ENCODE measurements at regions not wholly inside any gene's neighbourhood (a gene's known extent, or its start where the extent isn't known, plus 50 kb on each side); places are given as distances from the start of the nearest gene placed in this dataset.
"Not testable (repeated sequence)": the region's sequence is repeated elsewhere in the genome, so short reads cannot be mapped to it uniquely, and the experiment has no call there.

DNA sequence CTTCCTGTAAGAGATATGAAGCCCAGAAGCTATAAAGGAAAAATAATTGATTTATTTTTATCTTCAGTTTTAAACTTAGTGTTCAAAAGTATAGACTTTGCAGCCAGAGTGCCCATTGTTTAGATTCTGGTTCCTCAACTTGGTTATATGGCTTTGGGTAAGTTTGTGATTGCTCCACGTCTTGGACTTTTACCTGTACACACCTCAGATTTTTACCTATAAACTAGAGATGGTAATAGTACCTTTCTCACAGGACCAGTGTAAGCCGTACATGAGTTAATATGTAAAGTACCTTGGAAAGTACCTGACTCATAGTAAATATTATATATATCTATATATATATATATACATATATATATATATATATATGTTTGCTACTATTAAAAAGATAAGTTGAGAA is 283.8 kb downstream of the RAP2B start:
- DNase-seq, result no peak

DNA sequence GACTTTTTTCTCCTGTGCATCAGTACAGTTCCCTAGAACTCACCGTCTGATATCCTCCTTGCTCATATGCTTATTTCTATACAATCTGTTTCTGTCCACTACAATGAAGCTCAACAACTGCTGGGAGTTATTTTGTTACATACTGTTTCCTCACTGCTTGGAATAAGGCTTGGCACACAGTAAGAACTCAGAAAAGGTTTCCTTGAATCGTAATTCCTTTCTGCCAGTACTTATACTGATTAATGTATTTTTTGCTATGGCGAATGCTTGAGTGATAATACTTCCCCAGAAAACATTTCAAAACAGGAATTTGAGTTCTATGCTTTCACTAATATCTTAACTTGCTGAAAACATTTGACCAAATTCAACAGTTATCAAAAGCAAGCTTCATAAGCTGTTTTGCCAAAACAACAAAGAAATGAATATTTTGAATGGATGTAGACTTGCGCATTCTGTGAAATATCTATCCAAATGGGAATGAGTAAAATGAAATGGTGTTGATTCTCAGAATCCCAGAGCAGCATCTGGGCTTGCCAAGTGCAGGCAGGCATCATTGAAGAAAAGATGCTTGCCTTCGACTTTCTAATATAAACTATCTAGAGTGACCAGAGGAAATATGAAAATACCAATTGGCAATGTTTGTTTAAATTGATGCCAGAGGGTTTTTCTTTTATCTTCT is 286.3 kb downstream of the RAP2B start:
- DNase-seq, result no peak

DNA sequence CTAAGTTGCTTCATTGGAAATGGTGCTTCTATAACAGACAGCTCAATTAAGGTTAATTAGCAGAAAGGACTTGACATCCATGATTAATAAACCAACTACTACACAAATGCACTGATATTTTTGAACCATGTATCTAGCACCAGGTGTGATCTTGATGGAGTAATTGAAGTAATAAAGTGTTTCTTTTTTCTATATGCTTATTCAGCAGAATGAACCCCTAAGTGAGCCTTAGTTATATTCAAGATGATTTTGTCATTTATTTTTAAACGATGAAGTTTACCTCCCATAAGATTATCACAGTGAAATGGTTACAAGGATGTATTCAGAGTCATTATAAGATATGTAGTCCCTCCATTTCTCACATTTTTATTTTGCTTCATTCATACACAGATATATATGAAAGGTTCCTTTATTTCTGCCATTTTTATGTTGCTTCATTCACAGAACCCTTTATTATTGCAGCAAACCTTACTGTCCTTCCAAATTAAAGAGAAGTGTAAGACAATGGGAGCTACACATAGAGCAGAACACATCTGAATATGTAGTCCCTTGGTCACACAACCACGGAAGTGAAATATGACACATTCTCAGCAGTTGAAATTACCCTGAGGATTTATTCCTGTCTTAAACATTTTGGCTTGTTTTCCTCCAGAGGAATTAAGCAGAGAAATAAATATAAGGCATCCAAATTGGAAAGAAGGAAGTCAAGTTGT is 295.0 kb downstream of the RAP2B start:
- no peak for DNase-seq

GRCh38 chr3:153458881-153459280 is 296.9 kb downstream of the RAP2B start:
- no peak for DNase-seq

DNA sequence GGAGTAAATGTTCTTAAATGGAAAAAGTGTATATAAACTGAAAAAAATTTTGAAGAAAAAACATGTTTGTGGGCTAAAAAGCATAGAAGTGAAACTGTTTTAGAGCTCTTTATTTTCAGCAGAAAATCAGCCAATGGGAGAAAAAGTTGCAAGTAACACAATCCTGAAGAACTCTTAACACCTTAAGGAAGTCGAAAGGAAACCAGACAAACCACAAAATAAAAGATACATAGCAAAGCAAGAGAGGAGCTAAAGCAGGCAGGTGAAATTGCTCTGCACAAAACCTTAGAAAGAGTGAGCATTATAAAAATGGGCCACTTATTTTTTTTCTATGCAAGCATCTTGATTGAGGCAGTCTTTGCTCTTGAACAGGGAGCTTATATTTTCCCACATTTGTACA is 300.5 kb downstream of the RAP2B start:
- no peak for DNase-seq

DNA sequence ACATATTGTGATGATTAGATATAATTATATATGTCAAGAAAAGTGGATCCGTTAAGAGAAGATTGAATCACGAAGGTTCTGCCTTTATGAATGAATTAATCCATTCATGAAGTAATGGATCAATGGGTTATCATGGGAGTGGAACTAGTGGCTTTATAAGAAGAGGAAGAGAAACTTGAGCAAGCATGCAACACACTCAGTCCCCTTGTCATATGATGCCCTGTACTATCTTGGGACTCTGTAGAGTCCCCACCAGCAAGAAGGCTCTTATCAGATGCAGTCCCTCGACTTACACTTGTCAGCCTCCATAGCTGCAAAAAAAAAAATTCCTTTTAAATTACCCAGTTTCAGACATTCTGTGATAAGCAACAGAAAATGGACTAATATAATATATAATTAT is 301.9 kb downstream of the RAP2B start:
- no peak for DNase-seq

- no peak for DNase-seq
Observed at GRCh38 chr3:153469162-153469561, 307.1 kb downstream of the RAP2B start.

DNA sequence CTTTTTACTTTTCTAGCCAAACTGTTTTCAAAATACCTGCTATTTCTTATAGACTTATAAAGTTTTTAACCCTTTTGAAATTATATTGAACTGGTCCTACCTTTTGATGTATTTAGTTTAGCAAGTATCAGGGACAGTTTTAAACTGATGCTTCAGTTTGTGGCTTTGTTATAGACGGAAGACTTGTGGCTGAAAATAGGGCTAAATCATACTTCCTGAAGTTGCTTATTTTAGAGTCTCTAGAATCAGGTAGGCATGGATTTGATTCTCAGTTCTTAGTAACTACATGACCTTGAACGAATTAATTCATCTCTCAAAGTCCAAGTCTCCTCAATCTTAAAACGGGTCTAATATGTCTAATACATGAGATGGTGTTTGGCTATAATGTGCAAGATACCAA is 322.8 kb downstream of the RAP2B start:
- DNase-seq, result no peak

GRCh38 chr3:153495422-153495821 is 333.4 kb downstream of the RAP2B start:
- DNase-seq, result no peak

DNA sequence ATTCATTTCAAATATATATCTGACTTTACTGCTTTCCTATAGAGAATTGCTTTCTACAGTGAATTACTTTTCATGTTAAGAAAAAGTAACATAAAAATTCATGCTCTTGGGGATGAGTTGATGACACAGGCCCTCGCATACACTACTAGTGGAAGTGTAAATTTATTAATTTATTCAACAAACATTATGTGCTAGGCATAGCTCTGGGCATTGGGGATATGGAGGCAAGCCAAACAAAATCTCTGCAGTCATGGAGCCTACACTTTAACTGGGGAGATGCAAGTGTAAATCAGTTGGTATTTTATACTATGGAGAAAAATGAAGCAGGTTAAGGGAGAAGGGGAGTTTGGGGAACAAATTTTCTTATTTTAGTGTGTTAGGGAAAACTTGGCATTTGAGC is 340.7 kb downstream of the RAP2B start:
- DNase-seq, result no peak

DNA sequence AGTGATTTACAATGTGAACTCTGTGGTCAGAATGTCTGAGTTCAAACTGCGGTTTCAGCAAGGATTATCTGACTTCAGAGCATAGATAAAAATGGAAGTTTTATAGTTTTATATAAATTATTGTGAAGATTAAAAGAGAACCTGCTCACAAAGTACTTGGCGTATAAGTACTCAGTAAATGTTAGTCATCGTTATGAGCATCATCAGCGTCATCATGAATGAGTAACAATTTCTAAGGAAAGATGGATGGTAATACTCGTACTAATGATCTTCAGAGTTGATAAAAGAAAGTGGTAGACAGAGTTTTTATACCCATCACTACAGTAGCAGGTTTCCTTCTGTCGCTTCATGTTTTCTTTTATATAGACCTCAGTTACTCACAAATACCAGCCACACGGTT is 341.8 kb downstream of the RAP2B start:
- DNase-seq, result no peak

DNA sequence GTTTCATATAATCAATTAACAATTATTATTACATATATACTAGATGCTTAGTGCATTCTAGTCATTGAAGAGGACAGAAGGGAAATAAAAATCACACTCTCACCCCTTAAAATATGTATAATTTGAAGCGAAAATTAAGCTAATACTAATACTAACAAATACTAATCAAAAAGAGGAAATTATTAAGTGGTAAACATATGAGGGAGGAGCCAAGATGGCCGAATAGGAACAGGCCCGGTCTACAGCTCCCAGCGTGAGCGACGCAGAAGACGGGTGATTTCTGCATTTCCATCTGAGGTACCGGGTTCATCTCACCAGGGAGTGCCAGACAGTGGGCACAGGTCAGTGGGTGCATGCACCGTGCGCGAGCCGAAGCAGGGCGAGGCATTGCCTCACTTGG is 344.2 kb downstream of the RAP2B start:
- DNase-seq, result not testable (repeated sequence)

- not testable (repeated sequence) for DNase-seq
Observed at GRCh38 chr3:153506686-153507085, 344.7 kb downstream of the RAP2B start.

DNA sequence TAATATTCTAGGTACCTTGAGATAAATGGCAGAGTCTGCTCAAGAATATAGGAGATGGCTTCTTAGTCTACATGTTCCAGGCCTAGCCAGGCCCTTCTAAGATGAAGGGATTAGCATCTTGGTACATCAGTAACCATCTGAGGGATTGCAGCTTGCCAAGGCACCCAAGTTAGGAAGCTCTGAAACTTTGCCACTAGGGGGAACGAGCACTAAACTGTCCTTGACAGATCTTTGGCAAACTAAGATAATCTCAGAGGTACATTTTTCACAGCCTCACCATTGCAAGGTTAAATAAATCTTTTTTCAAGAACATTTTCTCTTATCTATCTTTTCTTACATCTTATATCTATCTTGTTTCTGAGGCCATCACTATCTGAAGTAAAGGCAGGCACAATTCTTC is 351.2 kb downstream of the RAP2B start:
- peak in 1 of 2 donors; percentile 2 for DNase-seq

- DNase-seq, result no peak
Observed at GRCh38 chr3:153528473-153528872, 366.4 kb downstream of the RAP2B start.

- DNase-seq, result no peak
Observed at GRCh38 chr3:153539263-153539662, 377.2 kb downstream of the RAP2B start.

- no peak for DNase-seq
Observed at GRCh38 chr3:153545471-153545870, 383.4 kb downstream of the RAP2B start.

- DNase-seq, result no peak
Observed at GRCh38 chr3:153547970-153548369, 385.9 kb downstream of the RAP2B start.

- DNase-seq, result not testable (repeated sequence)
Observed at GRCh38 chr3:153549686-153550085, 387.7 kb downstream of the RAP2B start.

- no peak for DNase-seq
Observed at GRCh38 chr3:153551536-153552285, 389.7 kb downstream of the RAP2B start.

GRCh38 chr3:153552887-153553604 is 391.0 kb downstream of the RAP2B start:
- DNase-seq, result no peak

GRCh38 chr3:153553605-153553945 is 391.5 kb downstream of the RAP2B start:
- no peak for DNase-seq

DNA sequence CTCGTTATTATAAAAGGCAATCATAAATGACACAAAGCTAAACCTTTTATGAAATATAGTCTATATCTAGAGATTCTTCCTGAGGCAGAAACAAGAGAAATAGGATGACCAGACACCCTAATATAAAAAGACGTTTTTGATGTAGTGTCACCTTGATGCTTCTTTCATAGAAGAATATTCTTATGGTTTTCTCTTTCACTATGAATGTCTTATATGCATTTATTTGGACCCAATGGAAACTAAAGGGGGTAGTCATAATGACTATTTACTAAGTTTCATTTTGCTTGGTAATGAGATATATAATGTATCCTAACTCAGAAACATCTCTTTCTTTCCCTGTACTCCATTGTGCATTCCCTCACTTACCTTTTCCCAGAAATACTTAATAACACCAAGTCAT is 393.9 kb downstream of the RAP2B start:
- no peak for DNase-seq

Data from stimulated activated CD4-positive, alpha-beta T cell treated with anti-CD3 and anti-CD28 coated beads, Interleukin-2, amount 100 ng/mL, for 24 hours (primary cell).